GM10248 (cell line): ENCODE measurements at regions not wholly inside any gene's neighbourhood (a gene's known extent, or its start where the extent isn't known, plus 50 kb on each side); places are given as distances from the start of the nearest gene placed in this dataset.
"Not testable (repeated sequence)": the region's sequence is repeated elsewhere in the genome, so short reads cannot be mapped to it uniquely, and the experiment has no call there.

Source experiments
- CTCF ChIA-PET: fragments of 300-600 bp; sonication (Branson Sonifier 250); formaldehyde crosslinking; extraction: SDS; loops from one replicate; lab custom pipeline; 2021; ENCODE audit warnings: antibody characterized with exemption; lab: Yijun Ruan, JAX
- POLR2A ChIA-PET: fragments of 350-650 bp; sonication (Branson Sonifier 250); formaldehyde crosslinking; extraction: SDS; loops from one replicate; lab custom pipeline; 2020; ENCODE audit warnings: antibody characterized with exemption; lab: Yijun Ruan, JAX
- DNase-seq: peaks from one replicate; pipeline ENCODE4 v3.0.0; 2012; ENCODE audit errors: extremely low spot score
- TF ChIP-seq, protein P1 (sequence below): IDR thresholded peaks from 2 replicates; pipeline ENCODE4 v1.5.1; 2012; ENCODE audit warnings: mild to moderate bottlenecking, low read depth; ENCODE audit errors: extremely low read depth, missing control alignments, control extremely low read depth

GRCh38 chr22:27105142-27106025, 448.0 kb downstream of the MIAT start:
- POLR2A ChIA-PET = no interaction called here
- no peak for DNase-seq
- CTCF ChIA-PET = no interaction called here
- TF ChIP-seq, protein P1, sequence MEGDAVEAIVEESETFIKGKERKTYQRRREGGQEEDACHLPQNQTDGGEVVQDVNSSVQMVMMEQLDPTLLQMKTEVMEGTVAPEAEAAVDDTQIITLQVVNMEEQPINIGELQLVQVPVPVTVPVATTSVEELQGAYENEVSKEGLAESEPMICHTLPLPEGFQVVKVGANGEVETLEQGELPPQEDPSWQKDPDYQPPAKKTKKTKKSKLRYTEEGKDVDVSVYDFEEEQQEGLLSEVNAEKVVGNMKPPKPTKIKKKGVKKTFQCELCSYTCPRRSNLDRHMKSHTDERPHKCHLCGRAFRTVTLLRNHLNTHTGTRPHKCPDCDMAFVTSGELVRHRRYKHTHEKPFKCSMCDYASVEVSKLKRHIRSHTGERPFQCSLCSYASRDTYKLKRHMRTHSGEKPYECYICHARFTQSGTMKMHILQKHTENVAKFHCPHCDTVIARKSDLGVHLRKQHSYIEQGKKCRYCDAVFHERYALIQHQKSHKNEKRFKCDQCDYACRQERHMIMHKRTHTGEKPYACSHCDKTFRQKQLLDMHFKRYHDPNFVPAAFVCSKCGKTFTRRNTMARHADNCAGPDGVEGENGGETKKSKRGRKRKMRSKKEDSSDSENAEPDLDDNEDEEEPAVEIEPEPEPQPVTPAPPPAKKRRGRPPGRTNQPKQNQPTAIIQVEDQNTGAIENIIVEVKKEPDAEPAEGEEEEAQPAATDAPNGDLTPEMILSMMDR = no peak

DNA sequence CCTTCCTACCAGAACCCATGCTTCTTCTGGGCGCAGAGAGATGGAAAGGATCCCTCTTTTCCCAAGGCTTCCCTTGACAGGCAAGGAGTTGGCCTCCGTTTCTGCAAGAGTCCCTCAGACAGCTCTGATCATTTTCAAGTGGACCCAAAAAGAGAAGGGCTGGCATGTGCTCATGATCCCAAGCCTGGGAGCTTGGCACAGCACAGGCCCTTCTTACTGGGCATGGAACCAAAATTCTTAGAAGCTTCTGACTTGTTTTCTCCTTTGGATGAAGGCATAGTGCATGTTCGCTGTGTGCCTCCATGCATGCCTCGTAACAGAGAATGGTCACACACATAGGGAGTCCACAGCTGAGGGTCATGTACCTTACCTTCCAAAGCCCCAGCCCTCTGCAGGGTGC, 449.6 kb downstream of the MIAT start:
- DNase-seq = no peak
- TF ChIP-seq, protein P1 = no peak
- ChIA-PET CTCF (interaction anchor here (1.2 kb wide), 1 partner anchor 10 kb away, joined by 3 read pairs; no protein-coding TSS in a partner anchor), POLR2A (no interaction called here)

- ChIA-PET POLR2A (no interaction called here), CTCF (interaction anchor here (1.2 kb wide), 1 partner anchor 9 kb away, joined by 3 read pairs; no protein-coding TSS in a partner anchor)
- no peak for DNase-seq
- TF ChIP-seq, protein P1 = no peak
Measured at GRCh38 chr22:27107386-27107785, 450.0 kb downstream of the MIAT start.

DNA sequence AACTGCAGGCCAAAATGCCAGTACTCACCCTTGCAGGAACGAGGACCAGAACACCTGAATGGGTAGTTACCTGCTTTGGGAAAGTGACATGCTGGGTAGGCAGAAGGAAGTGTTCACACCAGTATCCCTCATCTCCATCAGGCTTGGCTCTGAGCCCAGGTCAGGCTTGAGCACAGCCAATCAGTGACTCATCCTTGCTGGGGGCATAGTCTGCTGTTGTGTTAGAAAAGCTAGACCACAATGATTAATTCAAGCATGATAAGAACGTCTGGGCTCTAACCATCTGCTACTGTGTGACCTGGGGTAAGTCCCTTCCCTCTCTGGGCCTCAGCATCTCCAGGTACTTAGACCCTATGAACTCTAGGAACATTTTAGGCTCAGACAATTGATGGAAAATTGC, 450.4 kb downstream of the MIAT start:
- POLR2A ChIA-PET = no interaction called here
- CTCF ChIA-PET = interaction anchor here (1.2 kb wide), 1 partner anchor 9 kb away, joined by 3 read pairs; no protein-coding TSS in a partner anchor
- TF ChIP-seq, protein P1 = no peak
- DNase-seq = no peak

DNA sequence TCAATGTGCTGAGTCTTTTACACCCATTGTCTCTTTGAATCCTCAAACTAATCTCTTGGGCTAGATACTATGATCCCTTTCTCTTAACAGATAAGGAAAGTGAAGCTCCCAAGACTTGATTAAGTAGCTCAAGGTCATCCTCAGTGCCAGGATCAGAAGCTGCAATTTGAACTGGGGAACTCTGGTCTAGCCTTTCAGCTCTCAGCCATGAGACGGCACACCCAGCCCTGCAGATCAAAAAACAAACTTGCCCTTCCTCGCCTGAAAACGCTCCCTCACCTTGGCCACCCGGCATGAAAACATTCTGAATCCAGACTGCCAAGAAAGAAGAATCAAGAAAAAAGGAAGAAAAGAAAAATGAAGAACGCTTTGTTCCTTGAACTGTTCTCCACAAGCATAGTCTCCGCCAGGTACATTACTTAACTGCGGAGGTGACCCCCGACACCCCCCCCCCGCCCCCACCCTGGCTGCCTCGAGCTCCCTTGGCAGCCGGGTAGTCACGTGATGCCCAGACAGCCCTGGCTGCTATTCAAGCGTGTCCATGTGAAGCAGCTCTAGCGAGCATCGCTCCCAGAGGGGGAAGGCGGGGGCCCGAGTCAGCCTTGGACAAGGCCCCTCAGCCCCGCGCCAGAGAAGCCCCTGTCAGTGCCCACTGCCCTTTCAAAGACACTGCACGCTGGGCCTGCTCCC, 451.2 kb downstream of the MIAT start:
- no peak for DNase-seq
- ChIA-PET POLR2A (no interaction called here), CTCF (no interaction called here)
- TF ChIP-seq, protein P1 = no peak

GRCh38 chr22:27109406-27109805, 452.0 kb downstream of the MIAT start:
- DNase-seq, POLR2A ChIA-PET, CTCF ChIA-PET: not testable (repeated sequence)
